ENCODE measurements at regions not wholly inside any gene's neighbourhood (a gene's known extent, or its start where the extent isn't known, plus 50 kb on each side); places are given as distances from the start of the nearest gene placed in this dataset.

- no peak for DNase-seq (ENCODE audit: low spot score)
- in situ Hi-C loops (cut with MboI; ENCODE audit: low sequenced_read_pairs, unreplicated experiment), result no loop called here
- no peak for TF ChIP-seq CTCF (IDR thresholded peaks at IDR 0.05; ENCODE audit: borderline replicate concordance, control extremely low read depth, extremely low read depth, insufficient read depth, missing control alignments)
Observed at GRCh38 chr18:60267391-60268058, 105.0 kb downstream of the MC4R start.

- DNase-seq (ENCODE audit: low spot score), result no peak
- no peak for TF ChIP-seq CTCF (IDR thresholded peaks at IDR 0.05; ENCODE audit: borderline replicate concordance, control extremely low read depth, extremely low read depth, insufficient read depth, missing control alignments)
- in situ Hi-C loops (cut with MboI; ENCODE audit: low sequenced_read_pairs, unreplicated experiment), result no loop called here
Observed at GRCh38 chr18:60266558-60266957, 106.0 kb downstream of the MC4R start.

GRCh38 chr18:60259052-60259681 lies 113.4 kb downstream of the MC4R start:
- in situ Hi-C loops (cut with MboI; ENCODE audit: low sequenced_read_pairs, unreplicated experiment), result no loop called here
- no peak for TF ChIP-seq CTCF (IDR thresholded peaks at IDR 0.05; ENCODE audit: borderline replicate concordance, control extremely low read depth, extremely low read depth, insufficient read depth, missing control alignments)
- no peak for DNase-seq (ENCODE audit: low spot score)

- no peak for TF ChIP-seq CTCF (IDR thresholded peaks at IDR 0.05; ENCODE audit: borderline replicate concordance, control extremely low read depth, extremely low read depth, insufficient read depth, missing control alignments)
- DNase-seq (ENCODE audit: low spot score), result no peak
- in situ Hi-C loops (cut with MboI; ENCODE audit: low sequenced_read_pairs, unreplicated experiment), result no loop called here
Observed at GRCh38 chr18:60249388-60249787, 123.2 kb downstream of the MC4R start.

GRCh38 chr18:60248336-60249330 lies 123.9 kb downstream of the MC4R start:
- no peak for TF ChIP-seq CTCF (IDR thresholded peaks at IDR 0.05; ENCODE audit: borderline replicate concordance, control extremely low read depth, extremely low read depth, insufficient read depth, missing control alignments)

GRCh38 chr18:60247103-60247502 lies 125.5 kb downstream of the MC4R start:
- in situ Hi-C loops (cut with MboI; ENCODE audit: low sequenced_read_pairs, unreplicated experiment), result no loop called here
- no peak for TF ChIP-seq CTCF (IDR thresholded peaks at IDR 0.05; ENCODE audit: borderline replicate concordance, control extremely low read depth, extremely low read depth, insufficient read depth, missing control alignments)
- no peak for DNase-seq (ENCODE audit: low spot score)

More at GRCh38 chr18:60248336-60249330, 123.9 kb downstream of the MC4R start:
- DNase-seq (ENCODE audit: low spot score), result no peak
- in situ Hi-C loops (cut with MboI; ENCODE audit: low sequenced_read_pairs, unreplicated experiment), result no loop called here

Measured in GM13976 (cell line).